DMS114 treated with DMSO at 0.1 percent for 48 hours (cell line): ENCODE measurements at regions not wholly inside any gene's neighbourhood (a gene's known extent, or its start where the extent isn't known, plus 50 kb on each side); places are given as distances from the start of the nearest gene placed in this dataset.

Source experiments
- DNase-seq: peaks from one replicate; lab custom pipeline; 2025; ENCODE audit not compliant: unreplicated experiment; lab: John Stamatoyannopoulos, UW

DNA sequence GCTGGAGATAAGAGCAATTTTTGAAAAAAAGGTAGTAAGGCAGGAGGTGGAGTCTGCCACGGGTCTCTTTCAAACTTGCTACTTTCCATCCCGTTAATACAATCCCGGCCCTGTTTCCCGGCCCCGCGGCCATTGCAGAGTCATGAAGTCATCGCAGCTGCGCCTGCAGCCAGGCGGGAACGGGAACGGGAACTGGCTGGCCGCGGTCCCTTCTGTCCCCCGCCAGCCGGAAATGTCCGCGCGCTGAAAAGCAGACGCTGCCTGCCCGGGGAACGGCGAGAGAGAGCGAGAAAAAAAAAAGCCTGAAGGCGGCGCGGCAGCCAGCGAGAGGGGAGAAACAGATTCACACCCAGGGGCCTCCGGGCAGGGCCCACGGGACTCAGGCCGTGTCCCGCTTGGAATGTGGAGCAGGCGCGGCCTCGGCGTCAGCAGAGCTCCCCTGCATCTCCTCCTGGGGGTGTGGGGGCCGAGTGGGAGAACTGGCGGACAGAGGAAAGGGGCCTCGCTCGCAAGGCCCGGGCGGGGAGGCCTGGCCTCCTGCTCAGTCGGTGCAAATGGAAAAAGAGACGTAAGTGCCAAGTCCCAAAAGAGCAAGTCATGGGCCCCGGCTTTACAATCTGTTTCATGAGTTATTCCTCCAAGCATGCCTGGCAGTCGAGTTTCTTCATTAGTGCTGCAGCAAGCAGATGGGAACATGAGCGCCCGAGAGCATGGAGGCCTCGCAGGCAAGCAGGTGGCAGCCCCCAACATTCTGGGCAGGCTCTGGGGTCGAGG, 201.2 kb upstream of the GAS1 start:
- DNase-seq = peak; percentile 6

GRCh38 chr9:87149799-87150198, 202.5 kb upstream of the GAS1 start:
- no peak for DNase-seq

DNA sequence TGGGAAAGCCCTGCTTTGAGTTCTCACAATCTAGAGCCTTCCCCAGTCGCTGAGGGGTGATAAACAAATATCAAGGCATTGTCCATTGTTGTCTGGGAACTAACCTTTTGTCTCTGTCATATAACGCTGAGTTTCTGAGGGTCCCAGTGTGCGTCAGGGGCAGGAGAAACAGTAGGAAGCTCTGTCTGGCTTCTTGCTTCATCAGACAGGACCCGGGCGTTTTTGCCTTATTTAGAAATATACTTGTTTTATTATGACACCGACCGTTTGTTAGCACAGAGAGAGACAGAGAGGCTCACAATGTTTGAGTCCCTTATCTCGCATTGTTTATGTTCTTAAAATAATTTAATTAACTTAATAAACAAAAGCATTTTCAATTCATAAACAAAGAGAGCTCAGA, 204.9 kb upstream of the GAS1 start:
- no peak for DNase-seq

GRCh38 chr9:87156247-87156646, 208.9 kb upstream of the GAS1 start:
- DNase-seq = no peak

DNA sequence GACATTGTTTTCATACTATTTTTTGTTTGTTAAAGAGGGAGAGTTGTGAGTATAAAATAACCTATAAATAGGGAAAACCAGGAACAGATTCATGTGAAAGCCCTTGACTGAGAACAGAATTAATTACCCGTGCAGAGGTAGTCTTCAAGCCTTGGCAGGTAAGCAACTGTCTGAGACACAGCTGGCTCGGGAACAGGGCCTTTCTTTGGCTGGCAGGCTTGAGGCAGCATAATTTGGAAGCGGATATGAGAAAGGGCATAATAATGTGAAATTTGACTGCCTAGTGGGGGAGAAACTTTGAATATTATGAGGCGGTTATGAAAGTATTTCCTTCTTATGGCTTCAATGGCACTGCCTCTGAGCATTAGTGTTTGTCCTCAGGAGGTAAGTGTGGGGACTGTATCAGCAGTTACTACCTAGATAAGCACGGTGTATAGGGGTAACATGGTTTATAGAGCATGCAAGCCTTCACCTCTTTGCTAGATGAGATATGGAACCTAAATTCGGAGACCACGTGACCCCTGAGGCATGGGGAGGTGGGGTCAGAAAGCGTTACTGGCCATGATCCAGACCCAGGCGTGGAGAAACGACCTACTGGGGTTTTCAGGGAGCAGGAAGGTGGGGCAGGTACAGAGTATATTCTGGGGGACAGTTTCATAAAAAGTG, 210.2 kb upstream of the GAS1 start:
- no peak for DNase-seq

GRCh38 chr9:87158765-87159164, 211.5 kb upstream of the GAS1 start:
- DNase-seq = no peak

DNA sequence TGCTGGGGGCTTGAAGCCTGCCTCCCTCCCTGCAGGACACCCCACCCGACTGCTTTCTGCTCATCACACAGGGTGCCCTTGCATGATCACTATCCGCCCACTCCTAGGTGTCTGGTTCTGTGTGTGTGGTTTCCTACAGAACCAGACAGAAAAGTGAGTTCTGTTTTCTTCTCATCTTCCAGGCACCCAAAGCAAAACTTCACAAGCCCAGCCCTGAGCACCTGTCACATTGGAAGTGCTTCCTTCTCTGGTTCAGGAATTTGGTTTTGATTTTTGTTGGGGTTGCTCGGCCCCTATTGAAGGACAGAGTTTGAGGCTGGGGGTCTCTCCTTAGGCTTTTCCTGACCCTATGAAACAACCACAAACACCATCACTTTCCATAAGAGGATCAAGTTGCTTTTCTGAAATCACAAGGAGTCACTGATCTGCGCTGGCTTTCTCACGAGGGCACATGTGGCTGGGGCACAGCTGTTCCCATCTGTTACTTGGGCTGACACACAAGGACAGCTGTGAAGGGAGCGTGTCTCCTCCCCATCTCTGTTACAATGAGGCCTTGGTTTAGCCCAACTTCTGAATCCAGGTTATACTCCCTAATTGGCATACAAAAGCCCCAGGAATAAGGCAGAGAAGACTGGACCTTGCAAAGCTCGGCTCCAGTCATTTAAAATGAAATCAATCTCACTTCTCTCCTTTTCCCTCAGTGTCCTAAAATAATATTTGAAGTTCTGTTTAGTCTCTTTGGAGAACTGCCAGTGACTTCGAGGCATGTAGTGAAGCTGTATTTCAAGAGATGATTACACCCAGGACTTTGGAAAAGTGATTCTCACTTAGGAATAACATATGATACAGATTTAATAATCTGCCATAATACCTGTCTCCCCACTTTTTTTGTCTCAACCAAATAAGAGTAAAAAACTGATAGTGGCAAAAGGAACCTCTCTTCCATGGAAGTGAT, 213.1 kb upstream of the GAS1 start:
- DNase-seq = no peak

GRCh38 chr9:87167161-87167560, 219.9 kb upstream of the GAS1 start:
- no peak for DNase-seq

DNA sequence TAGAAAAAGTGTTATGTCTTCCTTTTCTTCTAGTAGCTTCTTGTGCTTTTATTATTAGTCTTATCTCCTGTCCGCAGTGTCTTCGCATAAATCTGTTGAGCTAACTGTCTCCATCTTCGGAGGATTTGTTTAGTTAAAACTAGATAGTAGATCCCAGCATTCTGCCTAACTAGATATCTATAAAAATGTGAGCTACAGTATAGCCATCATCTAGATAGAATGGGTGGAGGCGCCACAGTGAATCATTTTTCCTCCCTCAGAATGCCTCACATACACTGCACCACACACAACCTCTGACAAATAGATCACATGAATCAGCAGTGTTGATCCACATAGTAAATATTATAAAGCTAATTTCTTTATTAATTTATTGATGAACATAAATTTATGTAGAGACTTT, 220.3 kb upstream of the GAS1 start:
- no peak for DNase-seq

DNA sequence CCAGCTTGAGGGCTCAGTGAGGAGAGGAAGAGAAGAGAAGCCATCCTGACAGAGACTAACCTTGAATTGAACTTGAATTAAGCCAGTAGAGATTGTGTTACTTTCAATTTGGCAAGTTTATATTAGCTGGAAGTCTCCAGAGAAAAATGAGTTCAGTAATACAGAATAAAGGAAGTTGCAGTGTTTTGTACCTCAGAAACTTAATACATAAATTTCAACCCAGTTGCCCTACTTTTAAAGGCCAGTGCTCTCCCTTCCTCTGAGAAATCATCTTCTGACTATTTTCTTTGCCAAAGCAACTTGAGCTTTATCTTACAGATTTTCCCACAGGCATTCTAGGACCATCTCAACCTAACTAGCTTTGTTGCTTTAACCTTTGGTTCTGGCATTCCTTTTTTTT, 231.0 kb upstream of the GAS1 start:
- DNase-seq = no peak

DNA sequence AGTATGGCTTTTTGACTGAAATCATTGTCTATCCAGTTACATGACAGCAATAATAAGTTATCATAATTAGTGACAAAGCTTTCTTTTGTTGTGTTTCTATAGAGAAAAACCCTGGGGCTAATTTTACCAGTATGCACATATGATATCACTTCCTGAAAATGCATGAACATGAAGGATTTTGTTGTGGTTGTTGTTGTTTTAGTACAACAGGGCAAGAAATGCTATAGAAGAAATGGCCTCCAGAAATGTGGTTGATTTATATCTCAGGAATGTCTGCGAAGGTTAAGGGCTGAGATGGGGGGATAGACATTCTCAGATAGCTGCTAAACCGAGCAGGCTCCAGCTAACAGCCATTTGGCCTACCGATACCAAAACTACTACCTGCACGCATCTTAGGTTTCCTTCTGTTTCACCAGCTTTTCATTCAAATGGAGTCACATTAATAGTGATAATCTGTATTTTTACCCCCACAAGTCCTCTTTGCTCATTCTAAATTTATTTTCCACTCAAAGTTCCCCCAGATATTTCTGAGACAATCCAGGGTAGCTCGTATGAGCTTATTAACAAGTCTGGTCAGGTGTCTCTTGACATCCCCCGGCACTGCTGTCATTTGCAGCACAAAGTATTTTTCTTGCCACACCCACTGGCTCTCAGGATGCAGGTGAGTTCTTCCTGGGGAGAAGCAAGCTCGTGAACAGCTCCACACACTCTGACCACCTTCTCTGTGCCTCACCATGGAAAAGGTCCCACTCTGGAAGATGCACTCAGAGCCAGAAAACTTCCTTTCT, 232.4 kb upstream of the GAS1 start:
- DNase-seq = no peak

GRCh38 chr9:87180361-87180760, 233.1 kb upstream of the GAS1 start:
- no peak for DNase-seq

GRCh38 chr9:87180841-87181240, 233.5 kb upstream of the GAS1 start:
- DNase-seq = no peak

DNA sequence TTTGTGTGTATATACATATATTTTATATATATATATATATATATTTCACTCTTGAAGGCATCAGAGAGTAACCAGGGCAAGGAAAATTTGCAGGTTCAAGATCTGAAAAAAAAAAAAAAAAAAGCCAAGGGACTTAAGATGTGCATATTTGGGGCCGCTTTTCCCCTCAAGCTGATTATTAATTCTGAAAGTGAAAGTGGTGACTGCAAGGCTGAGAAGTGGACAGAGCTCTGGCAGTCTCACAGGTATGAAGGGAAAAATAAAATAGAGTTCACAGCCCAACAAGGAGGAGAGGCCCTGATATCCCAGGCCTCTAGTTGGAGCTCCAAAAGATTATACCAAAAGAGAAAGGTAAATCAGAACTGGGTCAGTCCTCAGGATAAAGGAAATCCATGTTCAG, 234.4 kb upstream of the GAS1 start:
- no peak for DNase-seq

GRCh38 chr9:87184956-87185642, 237.8 kb upstream of the GAS1 start:
- DNase-seq = no peak

- DNase-seq = no peak
These were observed 240.3 kb upstream of the GAS1 start for GRCh38 chr9:87187656-87188055.

- DNase-seq = no peak
These were observed 241.7 kb upstream of the GAS1 start for GRCh38 chr9:87189006-87189405.

- DNase-seq = no peak
These were observed 245.8 kb upstream of the GAS1 start for GRCh38 chr9:87193151-87193550.

GRCh38 chr9:87193925-87194868, 246.9 kb upstream of the GAS1 start:
- no peak for DNase-seq
